ENCODE measurements at regions not wholly inside any gene's neighbourhood (a gene's known extent, or its start where the extent isn't known, plus 50 kb on each side); places are given as distances from the start of the nearest gene placed in this dataset.

DNA sequence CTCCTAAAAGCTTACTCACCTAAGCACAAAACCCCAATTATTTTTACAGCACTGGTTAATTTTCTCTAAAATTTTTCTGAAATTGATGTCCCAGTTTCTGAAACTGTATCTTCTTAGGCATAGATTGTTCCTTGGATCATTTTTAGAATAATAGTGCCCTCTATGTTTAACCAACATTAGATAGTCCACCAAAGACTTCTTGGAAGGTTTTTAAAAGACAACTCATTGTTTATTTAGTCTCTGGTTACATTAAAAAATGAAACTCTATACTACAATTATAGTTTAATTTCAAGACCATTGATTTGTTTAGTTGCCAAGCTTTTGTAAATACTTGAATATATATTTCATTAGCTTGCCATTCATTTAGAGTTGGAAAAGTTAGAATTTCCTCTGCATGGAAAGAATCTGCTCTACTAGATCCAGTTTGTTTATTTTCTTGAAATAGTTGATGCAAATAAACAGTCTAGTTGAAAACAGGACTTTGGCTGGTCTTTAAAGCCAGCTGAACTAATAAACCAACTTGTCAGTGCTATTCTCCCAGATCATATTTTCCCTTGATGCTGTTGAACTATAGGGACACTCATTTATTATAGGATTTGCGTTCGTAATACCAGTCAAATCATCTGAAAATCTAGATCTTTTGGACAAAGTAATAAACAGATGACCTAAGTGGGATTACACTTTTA is 990.5 kb downstream of the TLE1 start:
- TF ChIP-seq CTCF (IDR thresholded peaks at IDR 0.05): no peak
- H3K9me3 ChIP-seq: peaks cover 4% of the 10 kb centered on the region
- intact Hi-C loops (cut with DNase I, micrococcal nuclease): no loop called here
- H3K4me3 ChIP-seq: no peak overlapping the region
- no peaks in the 10 kb centered on the region for H3K36me3 ChIP-seq (ENCODE audit: low read depth)
- DNase-seq: no peak
- no peaks in the 10 kb centered on the region for H3K4me1 ChIP-seq (ENCODE audit: low read depth)
- ATAC-seq: no peak

DNA sequence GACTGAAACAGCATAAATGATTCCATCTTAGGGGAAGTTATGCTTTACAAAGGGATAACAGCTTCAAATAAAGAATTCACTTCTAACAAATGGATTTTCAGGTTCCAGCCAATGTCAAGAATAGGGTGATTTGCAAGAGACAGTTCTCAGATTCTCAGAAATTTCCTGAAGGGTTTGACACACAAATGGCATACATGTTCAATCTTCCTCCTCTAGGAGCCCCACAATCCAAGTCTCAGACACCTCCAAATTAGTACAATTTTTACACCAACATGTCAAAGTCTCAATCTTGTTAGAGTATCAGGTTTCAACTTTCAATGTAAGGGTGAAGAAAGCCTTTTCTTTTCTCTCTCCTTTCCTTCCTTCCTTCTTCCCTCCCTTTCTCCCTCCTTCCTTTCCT is 996.6 kb downstream of the TLE1 start:
- H3K9me3 ChIP-seq: peaks cover 4% of the 10 kb centered on the region
- TF ChIP-seq CTCF (IDR thresholded peaks at IDR 0.05): no peak
- ATAC-seq: no peak
- H3K4me1 ChIP-seq (ENCODE audit: low read depth): no peaks in the 10 kb centered on the region
- no peak for DNase-seq
- no peaks in the 10 kb centered on the region for H3K36me3 ChIP-seq (ENCODE audit: low read depth)
- no peak overlapping the region for H3K4me3 ChIP-seq
- intact Hi-C loops (cut with DNase I, micrococcal nuclease): no loop called here

GRCh38 chr9:80691229-80691628 is 998.1 kb downstream of the TLE1 start:
- Histone ChIP-seq H3K9me3 (peaks cover 4% of the 10 kb centered on the region), H3K36me3 (ENCODE audit: low read depth) (no peaks in the 10 kb centered on the region), H3K4me3 (no peak overlapping the region), H3K4me1 (ENCODE audit: low read depth) (no peaks in the 10 kb centered on the region)
- TF ChIP-seq CTCF (IDR thresholded peaks at IDR 0.05): no peak
- ATAC-seq (no peak), DNase-seq (no peak)
- intact Hi-C loops (cut with DNase I, micrococcal nuclease): no loop called here

GRCh38 chr9:80690349-80690939 is 998.9 kb downstream of the TLE1 start:
- H3K4me3 ChIP-seq: no peak overlapping the region
- ATAC-seq (no peak), DNase-seq (no peak)
- intact Hi-C loops (cut with DNase I, micrococcal nuclease): no loop called here
- peaks cover 4% of the 10 kb centered on the region for H3K9me3 ChIP-seq
- no peak for TF ChIP-seq CTCF (IDR thresholded peaks at IDR 0.05)
- no peaks in the 10 kb centered on the region for H3K36me3 ChIP-seq (ENCODE audit: low read depth)
- no peaks in the 10 kb centered on the region for H3K4me1 ChIP-seq (ENCODE audit: low read depth)

GRCh38 chr9:80679916-80680315 is 1009.4 kb downstream of the TLE1 start:
- no peak for TF ChIP-seq CTCF (IDR thresholded peaks at IDR 0.05)
- ATAC-seq (no peak), DNase-seq (no peak)
- intact Hi-C loops (cut with DNase I, micrococcal nuclease): no loop called here
- no peaks in the 10 kb centered on the region for H3K4me1 ChIP-seq (ENCODE audit: low read depth)
- H3K4me3 ChIP-seq: no peak overlapping the region
- no peaks in the 10 kb centered on the region for H3K9me3 ChIP-seq
- no peaks in the 10 kb centered on the region for H3K36me3 ChIP-seq (ENCODE audit: low read depth)
